Lower leg skin (tissue), 4 donors: ENCODE measurements at regions not wholly inside any gene's neighbourhood (a gene's known extent, or its start where the extent isn't known, plus 50 kb on each side); places are given as distances from the start of the nearest gene placed in this dataset.

Experiments
- DNase-seq, 2 donors: peaks; one replicate each; pipeline ENCODE4 v3.0.0-alpha.2; 2019; ENCODE audit warnings: low spot score in 2 of 2
- H3K4me3 ChIP-seq: fragments of 200-600 bp; sonication (generic); 2 replicates; pipeline ENCODE4 v1.5.1; 2017; ENCODE audit warnings: mild to moderate bottlenecking, low read depth; ENCODE audit not compliant: poor library complexity, severe bottlenecking
- CTCF ChIP-seq, 3 donors: fragments of 450-650 bp; IDR thresholded peaks; one replicate each; pipeline ENCODE4 v1.5.1; 2016; ENCODE audit warnings: antibody characterized with exemption in 3 of 3, mild to moderate bottlenecking in 3 of 3, moderate library complexity in 2 of 3
- POLR2A ChIP-seq, 2 donors: fragments of 450-650 bp; IDR thresholded peaks; one replicate each; pipeline ENCODE4 v1.6.1; 2016 to 2017; ENCODE audit warnings: antibody characterized with exemption in 2 of 2, mild to moderate bottlenecking in 1 of 2, moderate library complexity in 1 of 2
- WGBS, 2 donors: methylation state at CpG; one replicate each; pipeline ENCODE4 v1.1.5; 2018; 5-methylcytosine and 5-hydroxymethylcytosine counted together
- intact Hi-C: fragments of 100-400 bp; cut with DNase I; formaldehyde crosslinking; loops from one replicate; pipeline ENCODE4 v1.15.0; 2023; ENCODE audit warnings: low total_unique reads

GRCh38 chr2:5867056-5867455 lies 174.9 kb downstream of the SOX11 start:
- TF ChIP-seq POLR2A (IDR thresholded peaks at IDR 0.05): no peak
- no peak for TF ChIP-seq CTCF (IDR thresholded peaks at IDR 0.05)
- DNase-seq: no peak
- intact Hi-C loops: no loop called here
- WGBS, 2 donors: 85 to 88% methylated on average over 4 to 9 of the region's 9 CpGs
- H3K4me3 ChIP-seq: no peak overlapping the region

DNA sequence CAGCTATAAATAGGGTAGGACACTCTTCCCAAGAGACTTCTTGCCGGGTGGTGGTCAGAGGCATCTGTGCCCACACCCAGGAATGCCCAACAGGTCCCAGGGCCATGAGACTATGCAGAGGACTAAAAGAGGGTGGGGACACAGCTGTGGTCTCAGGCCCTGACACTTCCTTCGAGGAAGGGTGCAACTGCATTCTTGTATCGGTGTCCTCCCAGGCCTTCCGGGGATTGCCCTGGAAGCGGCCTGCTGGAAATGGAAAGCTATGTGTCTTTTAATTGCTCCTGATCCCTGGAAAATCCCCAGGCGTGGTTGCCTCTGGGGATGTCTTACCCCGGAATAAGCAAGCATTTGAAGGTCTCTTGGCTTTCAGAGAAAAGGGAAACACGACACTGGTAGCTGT lies 176.7 kb downstream of the SOX11 start:
- H3K4me3 ChIP-seq: no peak overlapping the region
- intact Hi-C loops: no loop called here
- 43 to 51% methylated on average over 8 of the region's 8 CpGs for WGBS, 2 donors
- DNase-seq: no peak
- TF ChIP-seq POLR2A (IDR thresholded peaks at IDR 0.05) (no peak), CTCF (IDR thresholded peaks at IDR 0.05) (no peak)

DNA sequence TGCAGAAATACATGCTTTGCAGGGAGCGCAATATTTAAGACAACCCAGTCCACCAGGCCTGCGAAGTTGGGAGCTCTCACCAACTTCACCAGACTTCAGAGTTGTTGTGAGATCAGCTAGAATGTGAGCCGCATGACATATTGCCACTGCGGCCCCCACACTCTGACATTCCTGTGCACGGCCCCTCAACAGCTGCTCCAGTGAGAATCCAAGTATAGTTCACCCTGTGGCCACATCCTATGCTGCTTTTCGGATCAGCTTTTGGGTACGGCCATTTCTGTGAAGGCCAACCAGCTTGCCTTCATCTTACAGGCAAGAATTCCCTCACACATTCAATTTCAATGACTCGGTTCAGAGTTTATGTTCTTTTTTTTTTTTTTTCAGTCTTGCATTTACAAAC lies 177.8 kb downstream of the SOX11 start:
- no peak for DNase-seq
- intact Hi-C loops: no loop called here
- no peak overlapping the region for H3K4me3 ChIP-seq
- WGBS, 2 donors: 91% methylated on average over 8 of the region's 8 CpGs
- no peak for TF ChIP-seq POLR2A (IDR thresholded peaks at IDR 0.05)
- no peak for TF ChIP-seq CTCF (IDR thresholded peaks at IDR 0.05)

DNA sequence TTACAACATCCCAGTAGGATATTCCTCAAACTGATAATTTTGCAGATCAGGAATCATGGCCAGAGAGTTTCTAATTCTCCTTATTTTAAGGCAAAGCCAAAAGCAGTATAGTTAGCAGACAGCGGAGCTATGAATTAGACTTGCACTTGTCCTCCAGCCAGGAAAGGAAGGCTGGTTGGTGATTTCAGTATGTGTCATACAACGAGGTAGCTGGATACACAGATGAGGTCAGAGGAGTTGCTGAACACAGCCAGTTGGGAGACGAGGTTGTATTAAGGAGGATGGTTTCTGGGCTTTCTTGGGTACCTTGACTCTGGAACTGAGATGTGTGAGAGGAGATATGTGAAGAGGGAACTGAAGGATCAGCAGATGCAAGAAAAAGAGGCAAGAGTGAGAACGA lies 185.2 kb downstream of the SOX11 start:
- intact Hi-C loops: no loop called here
- TF ChIP-seq CTCF (IDR thresholded peaks at IDR 0.05): no peak
- 68 to 70% methylated on average over 4 of the region's 4 CpGs for WGBS, 2 donors
- DNase-seq: no peak
- no peak overlapping the region for H3K4me3 ChIP-seq

DNA sequence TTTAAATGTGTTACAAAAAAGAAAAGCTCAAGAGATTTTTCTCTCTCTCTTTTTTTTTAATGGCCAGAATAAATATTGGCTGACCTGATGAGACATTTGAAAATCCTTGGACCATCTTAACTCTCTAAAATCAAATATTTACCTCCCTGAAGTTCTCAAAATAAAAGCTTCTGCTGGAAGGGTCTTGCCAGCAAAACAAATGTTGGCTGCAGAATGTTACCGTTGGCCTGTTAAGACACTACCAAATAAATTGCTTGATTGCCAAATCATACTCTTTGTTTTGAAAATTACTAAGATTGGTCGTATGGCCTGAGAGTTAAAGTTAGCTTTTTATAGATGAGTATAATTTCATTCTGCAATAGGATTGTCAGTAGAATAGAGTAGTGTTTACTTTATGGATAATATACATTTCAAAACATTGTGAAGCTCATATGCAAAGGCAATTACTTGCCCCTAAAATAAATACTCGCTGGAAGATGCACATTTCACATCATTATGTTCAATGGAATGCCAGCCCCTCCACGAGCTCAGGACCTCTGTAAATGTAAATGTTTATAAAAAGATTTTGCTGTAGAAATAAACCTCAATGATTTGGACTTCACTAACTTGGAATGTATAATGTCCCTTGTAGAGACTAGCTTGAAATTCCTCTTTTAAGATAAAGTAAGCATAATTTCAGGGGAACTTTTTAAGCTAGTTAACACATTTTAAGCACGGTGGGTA lies 193.4 kb downstream of the SOX11 start:
- no peak for DNase-seq
- intact Hi-C loops: no loop called here
- WGBS, 2 donors: 44 to 53% methylated on average over 5 of the region's 5 CpGs
- TF ChIP-seq POLR2A (IDR thresholded peaks at IDR 0.05): no peak
- TF ChIP-seq CTCF (IDR thresholded peaks at IDR 0.05): no peak
- H3K4me3 ChIP-seq: no peak overlapping the region

DNA sequence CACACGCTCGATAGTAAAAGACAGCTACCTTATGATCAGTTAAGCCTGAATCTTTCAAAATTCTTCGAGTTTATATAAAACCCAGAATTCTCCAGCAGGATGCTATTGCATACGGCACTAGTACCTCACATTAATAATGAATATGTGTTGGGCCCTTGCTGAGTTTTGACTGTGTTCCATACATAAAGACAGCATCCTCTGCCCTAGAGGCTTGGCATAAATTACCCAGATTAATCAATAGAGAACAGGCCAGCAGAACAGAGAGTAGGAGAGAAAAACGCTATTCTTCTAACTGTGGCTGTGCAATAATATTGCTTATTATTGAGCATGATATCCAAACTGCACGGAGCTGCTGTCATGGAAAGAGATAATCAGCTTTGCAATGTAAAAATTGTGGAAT lies 194.3 kb downstream of the SOX11 start:
- TF ChIP-seq POLR2A (IDR thresholded peaks at IDR 0.05): no peak
- no peak for TF ChIP-seq CTCF (IDR thresholded peaks at IDR 0.05)
- no peak overlapping the region for H3K4me3 ChIP-seq
- 66 to 68% methylated on average over 6 of the region's 6 CpGs for WGBS, 2 donors
- intact Hi-C loops: no loop called here
- DNase-seq: no peak
